OCI-LY3 (cell line): ENCODE measurements at regions not wholly inside any gene's neighbourhood (a gene's known extent, or its start where the extent isn't known, plus 50 kb on each side); places are given as distances from the start of the nearest gene placed in this dataset.

ENCODE experiments used
- CTCF ChIP-seq: fragments of 200-600, 300-600 bp; sonication (generic); IDR thresholded peaks from 2 replicates; pipeline ENCODE4 v1.5.1; 2014; ENCODE audit warnings: antibody characterized with exemption, low read length, low read depth
- EZH2phosphoT487 ChIP-seq: fragments of 200-600 bp; shearing (Covaris generic); IDR thresholded peaks from 2 replicates; pipeline ENCODE4 v1.6.1; 2018; ENCODE audit warnings: antibody characterized with exemption, mixed run types, low read depth

- no peak for TF ChIP-seq CTCF
- TF ChIP-seq EZH2phosphoT487 = no peak
Measured at GRCh38 chr20:21944227-21944626, 238.8 kb downstream of the PAX1 start.
